ENCODE measurements at regions not wholly inside any gene's neighbourhood (a gene's known extent, or its start where the extent isn't known, plus 50 kb on each side); places are given as distances from the start of the nearest gene placed in this dataset.

- no peak for DNase-seq (ENCODE audit: extremely low spot score)
- ChIA-PET CTCF (no interaction called here), POLR2A (no interaction called here)
- TF ChIP-seq ELF4 (IDR thresholded peaks at IDR 0.05) (no peak), FOXK2 (IDR thresholded peaks at IDR 0.05) (no peak), ARNT (IDR thresholded peaks at IDR 0.05) (no peak), TARDBP (IDR thresholded peaks at IDR 0.05) (no peak), BHLHE40 (IDR thresholded peaks at IDR 0.05; ENCODE audit: borderline replicate concordance) (no peak), HDGF (IDR thresholded peaks at IDR 0.05; ENCODE audit: borderline replicate concordance) (no peak), NFRKB (IDR thresholded peaks at IDR 0.05) (no peak)
Measured at GRCh38 chr22:42326301-42326700, 55.8 kb upstream of the TCF20 start.

GRCh38 chr22:42324990-42325710 lies 54.7 kb upstream of the TCF20 start:
- ChIA-PET POLR2A (interaction anchor here (1.6 kb wide), 1 partner anchor 378 kb away, joined by 3 read pairs; the partner anchor contains the start of gene CENPM), CTCF (no interaction called here)
- no peak for TF ChIP-seq PKNOX1 (IDR thresholded peaks at IDR 0.05)
- no peak for DNase-seq (ENCODE audit: extremely low spot score)

DNA sequence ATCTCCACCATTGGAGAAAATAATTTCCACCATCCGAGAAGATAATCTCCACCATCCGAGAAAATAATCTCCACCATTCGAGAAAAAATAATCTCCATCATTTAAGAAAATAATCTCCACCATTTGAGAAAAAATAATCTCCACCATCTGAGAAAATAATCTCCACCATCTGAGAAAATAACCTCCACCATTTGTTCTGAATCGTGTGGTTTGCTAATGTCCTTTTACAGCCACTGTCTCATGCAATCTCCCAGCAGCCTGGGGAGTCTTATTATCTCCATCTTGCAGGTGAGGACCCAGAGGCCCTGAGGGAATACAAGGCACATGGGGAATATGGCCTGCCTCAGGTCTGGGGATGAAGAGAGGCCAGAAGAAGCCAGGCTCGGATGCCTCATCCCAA lies 54.1 kb upstream of the TCF20 start:
- ChIA-PET CTCF (no interaction called here), POLR2A (interaction anchor here (1.6 kb wide), 1 partner anchor 378 kb away, joined by 3 read pairs; the partner anchor contains the start of gene CENPM)
- no peak for TF ChIP-seq ZNF384 (IDR thresholded peaks at IDR 0.05)
- no peak for TF ChIP-seq FOXA1 (IDR thresholded peaks at IDR 0.05)
- TF ChIP-seq HDGF (IDR thresholded peaks at IDR 0.05; ENCODE audit: borderline replicate concordance), result no peak
- TF ChIP-seq SUZ12 (IDR thresholded peaks at IDR 0.05), result no peak
- TF ChIP-seq SP1 (IDR thresholded peaks at IDR 0.05), result no peak
- TF ChIP-seq ARNT (IDR thresholded peaks at IDR 0.05), result no peak
- TF ChIP-seq ELF4 (IDR thresholded peaks at IDR 0.05), result no peak
- TF ChIP-seq PKNOX1 (IDR thresholded peaks at IDR 0.05), result no peak
- no peak for TF ChIP-seq FOXM1 (IDR thresholded peaks at IDR 0.05; ENCODE audit: borderline replicate concordance)
- TF ChIP-seq NFRKB (IDR thresholded peaks at IDR 0.05), result no peak
- no peak for TF ChIP-seq BHLHE40 (IDR thresholded peaks at IDR 0.05; ENCODE audit: borderline replicate concordance)
- TF ChIP-seq TARDBP (IDR thresholded peaks at IDR 0.05), result no peak
- no peak for TF ChIP-seq CTBP1 (IDR thresholded peaks at IDR 0.05; ENCODE audit: borderline replicate concordance)
- TF ChIP-seq L3MBTL2 (conservative IDR thresholded peaks at IDR 0.05), result no peak
- no peak for TF ChIP-seq FOXK2 (IDR thresholded peaks at IDR 0.05)
- no peak for TF ChIP-seq LEF1 (IDR thresholded peaks at IDR 0.05; ENCODE audit: borderline replicate concordance)
- DNase-seq (ENCODE audit: extremely low spot score), result no peak

DNA sequence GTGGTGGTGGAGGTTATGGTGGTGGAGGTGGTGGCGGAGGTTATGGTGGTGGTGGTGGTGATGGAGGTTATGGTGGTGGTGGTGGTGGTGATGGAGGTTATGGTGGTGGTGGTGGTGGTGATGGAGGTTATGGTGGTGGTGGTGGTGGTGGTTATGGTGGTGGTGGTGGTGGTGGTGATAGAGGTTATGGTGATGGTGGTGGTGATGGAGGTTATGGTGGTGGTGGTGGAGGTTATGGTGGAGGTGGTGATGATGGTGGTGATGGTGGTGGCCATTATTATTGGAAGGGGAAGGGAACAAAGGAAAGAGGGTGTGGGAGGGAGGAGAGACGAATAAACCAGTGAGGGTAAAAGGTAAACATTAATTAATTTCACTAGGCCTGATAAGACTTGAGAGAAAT lies 53.5 kb upstream of the TCF20 start:
- CTCF ChIA-PET, result no interaction called here
- POLR2A ChIA-PET, result no interaction called here
- DNase-seq (ENCODE audit: extremely low spot score), result no peak
- TF ChIP-seq LEF1 (IDR thresholded peaks at IDR 0.05; ENCODE audit: borderline replicate concordance), result no peak

DNA sequence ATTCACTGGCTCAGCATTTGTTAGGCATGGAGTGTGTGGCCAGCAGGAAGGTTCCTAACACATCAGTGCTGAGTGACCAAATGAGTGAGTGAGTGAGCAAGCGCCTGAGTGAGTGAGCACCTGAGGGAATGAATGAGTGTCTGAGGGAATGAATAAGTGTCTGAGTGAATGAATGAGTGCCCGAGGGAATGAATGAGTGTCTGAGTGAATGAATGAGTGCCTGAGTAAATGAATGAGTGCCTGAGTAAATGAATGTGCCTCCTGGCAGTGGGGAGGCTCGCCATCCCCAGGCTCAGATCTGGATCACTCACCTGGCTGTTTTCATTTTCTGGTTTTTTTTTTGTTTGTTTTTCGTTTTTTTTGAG lies 52.1 kb upstream of the TCF20 start:
- no peak for TF ChIP-seq HDGF (IDR thresholded peaks at IDR 0.05; ENCODE audit: borderline replicate concordance)
- TF ChIP-seq PKNOX1 (IDR thresholded peaks at IDR 0.05), result no peak
- no peak for TF ChIP-seq TARDBP (IDR thresholded peaks at IDR 0.05)
- no peak for TF ChIP-seq ZNF384 (IDR thresholded peaks at IDR 0.05)
- TF ChIP-seq ELF4 (IDR thresholded peaks at IDR 0.05), result no peak
- TF ChIP-seq NFRKB (IDR thresholded peaks at IDR 0.05), result no peak
- TF ChIP-seq FOXA1 (IDR thresholded peaks at IDR 0.05), result no peak
- no peak for TF ChIP-seq BHLHE40 (IDR thresholded peaks at IDR 0.05; ENCODE audit: borderline replicate concordance)
- TF ChIP-seq LEF1 (IDR thresholded peaks at IDR 0.05; ENCODE audit: borderline replicate concordance), result no peak
- TF ChIP-seq L3MBTL2 (conservative IDR thresholded peaks at IDR 0.05), result no peak
- no peak for TF ChIP-seq SUZ12 (IDR thresholded peaks at IDR 0.05)
- no peak for TF ChIP-seq ARNT (IDR thresholded peaks at IDR 0.05)
- ChIA-PET CTCF (no interaction called here), POLR2A (no interaction called here)
- no peak for DNase-seq (ENCODE audit: extremely low spot score)

DNA sequence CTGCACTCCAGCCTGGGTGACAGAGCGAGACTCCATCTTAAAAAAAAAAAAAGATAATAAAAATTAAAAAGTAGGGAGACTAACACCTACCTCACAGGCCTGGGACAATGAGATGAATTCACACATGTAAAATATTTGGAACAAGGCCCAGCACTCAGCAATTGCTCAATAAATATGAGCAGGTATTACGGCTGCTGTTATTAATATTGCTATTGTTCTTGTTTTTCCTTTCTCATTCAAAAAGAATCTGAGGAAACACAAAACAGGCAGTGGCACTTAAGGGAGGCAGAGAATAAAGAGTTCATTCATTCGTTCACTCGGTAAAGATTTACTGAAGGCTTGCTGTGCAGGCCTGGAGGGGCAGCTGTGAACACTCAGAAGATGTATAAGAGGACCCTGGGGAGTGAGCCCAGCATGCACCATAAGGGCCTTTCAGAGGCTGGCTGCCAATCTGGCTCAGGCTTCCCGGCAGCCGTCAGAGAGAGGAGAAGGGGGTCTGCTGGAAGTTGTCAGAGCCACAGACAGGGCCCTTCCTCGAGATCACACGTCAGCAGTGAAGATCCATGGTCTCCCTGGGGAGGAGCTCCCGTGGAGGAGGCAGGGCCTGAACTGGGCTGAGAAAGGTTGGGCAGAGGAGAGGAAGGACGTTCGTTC lies 51.6 kb upstream of the TCF20 start:
- POLR2A ChIA-PET, result no interaction called here
- CTCF ChIA-PET, result no interaction called here
- no peak for DNase-seq (ENCODE audit: extremely low spot score)
- TF ChIP-seq BHLHE40 (IDR thresholded peaks at IDR 0.05; ENCODE audit: borderline replicate concordance) (no peak), CTBP1 (IDR thresholded peaks at IDR 0.05; ENCODE audit: borderline replicate concordance) (no peak), ARNT (IDR thresholded peaks at IDR 0.05) (no peak), FOXA1 (IDR thresholded peaks at IDR 0.05) (no peak), L3MBTL2 (conservative IDR thresholded peaks at IDR 0.05) (no peak), SP1 (IDR thresholded peaks at IDR 0.05) (no peak), NFRKB (IDR thresholded peaks at IDR 0.05) (no peak)
